Stimulated activated effector memory CD8-positive, alpha-beta T cell treated with anti-CD3 and anti-CD28 coated beads, Interleukin-12 subunit alpha, Interleukin-12 subunit beta, amount 100 ng/mL, for 72 hours (primary cell): ENCODE measurements at regions not wholly inside any gene's neighbourhood (a gene's known extent, or its start where the extent isn't known, plus 50 kb on each side); places are given as distances from the start of the nearest gene placed in this dataset.
"Not testable (repeated sequence)": the region's sequence is repeated elsewhere in the genome, so short reads cannot be mapped to it uniquely, and the experiment has no call there.

Source experiments
- ATAC-seq: fragments of 150-1000 bp; cut with Tn5 transposase; 2 replicates; pipeline ENCODE4 v1.10.0; 2021
- DNase-seq, 2 donors: peaks; one replicate each; pipeline ENCODE4 v3.0.0; 2021 to 2022; ENCODE audit warnings: low spot score in 2 of 2
- H3K27ac Mint-ChIP-seq: one replicate; pipeline ENCODE4 v1.8.0; 2022; ENCODE audit warnings: mild to moderate bottlenecking, mixed read lengths
- H3K36me3 Mint-ChIP-seq: one replicate; pipeline ENCODE4 v1.8.0; 2022; ENCODE audit warnings: mild to moderate bottlenecking, mixed read lengths
- H3K4me1 Mint-ChIP-seq: one replicate; pipeline ENCODE4 v1.8.0; 2022; ENCODE audit warnings: mixed read lengths
- H3K4me3 Mint-ChIP-seq: one replicate; pipeline ENCODE4 v1.8.0; 2022; ENCODE audit warnings: mild to moderate bottlenecking, mixed read lengths
- H3K9me3 Mint-ChIP-seq: one replicate; pipeline ENCODE4 v1.8.0; 2022; ENCODE audit warnings: mixed read lengths

DNA sequence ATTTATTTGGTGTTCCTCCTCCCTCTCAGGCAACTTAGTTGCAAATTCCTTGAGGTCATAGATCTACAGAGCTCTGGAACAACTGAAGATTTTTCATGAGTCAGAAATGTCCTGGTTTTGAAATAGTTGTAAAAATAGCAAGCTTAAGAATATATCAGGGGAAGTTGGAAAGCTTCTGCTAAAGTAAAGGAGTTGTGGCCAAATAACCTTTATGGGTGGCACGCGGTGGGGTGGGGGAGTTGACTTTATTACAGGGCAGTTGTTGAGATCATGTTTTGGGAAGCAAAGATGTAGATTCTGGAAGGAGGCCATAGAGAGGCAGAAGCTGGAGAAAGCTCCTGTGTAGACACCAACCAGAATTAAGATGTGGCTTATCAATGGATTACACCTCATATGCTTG, 326.0 kb upstream of the MTPN start:
- ATAC-seq (no peak), DNase-seq (no peak)
- Mint-ChIP-seq H3K36me3 (no peaks in the 10 kb centered on the region), H3K4me1 (no peaks in the 10 kb centered on the region), H3K9me3 (peaks cover 16% of the 10 kb centered on the region), H3K27ac (no peak overlapping the region), H3K4me3 (no peak overlapping the region)

DNA sequence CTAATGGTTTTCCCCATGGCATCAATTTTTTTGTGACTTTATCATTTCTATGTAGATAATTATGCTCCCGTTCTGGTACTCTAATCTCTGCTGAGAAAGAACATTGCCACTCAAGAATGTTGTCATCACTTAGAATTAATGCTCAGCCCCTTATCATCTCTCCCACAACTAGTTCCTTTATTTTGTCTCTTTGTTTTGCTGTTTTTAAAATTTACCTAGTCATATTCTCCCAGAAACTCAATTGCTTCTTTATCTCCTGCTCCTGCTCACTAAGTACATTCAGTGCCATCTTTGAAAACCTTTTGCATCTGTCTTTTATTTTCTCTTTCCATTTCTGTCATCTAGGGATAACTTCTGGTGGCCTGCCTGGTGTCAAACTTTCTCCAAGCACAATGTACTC, 324.9 kb upstream of the MTPN start:
- Mint-ChIP-seq H3K36me3 (no peaks in the 10 kb centered on the region), H3K4me3 (no peak overlapping the region), H3K4me1 (no peaks in the 10 kb centered on the region), H3K9me3 (peaks cover 14% of the 10 kb centered on the region), H3K27ac (no peak overlapping the region)
- DNase-seq = no peak
- no peak for ATAC-seq

DNA sequence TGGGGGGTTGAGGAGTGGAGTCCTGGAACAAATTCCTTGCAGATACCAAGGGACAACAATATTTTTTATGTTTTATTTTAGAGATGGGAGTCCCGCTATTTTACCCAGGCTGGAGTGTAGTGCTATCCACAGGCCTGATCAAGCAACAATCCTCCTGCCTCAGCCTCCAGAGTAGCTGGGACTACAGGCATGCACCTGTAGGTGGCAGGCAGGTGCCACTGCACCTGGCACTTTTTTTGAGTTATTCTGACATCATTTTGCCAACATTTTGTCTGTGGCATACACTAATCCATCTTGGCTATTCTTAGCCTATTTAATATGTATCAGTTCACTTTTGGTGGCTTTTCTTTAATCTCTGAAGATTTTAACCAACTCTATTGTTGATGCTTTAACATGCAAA, 317.8 kb upstream of the MTPN start:
- no peak overlapping the region for H3K4me3 Mint-ChIP-seq
- DNase-seq (no peak), ATAC-seq (no peak)
- no peaks in the 10 kb centered on the region for H3K4me1 Mint-ChIP-seq
- peaks cover 3% of the 10 kb centered on the region for H3K9me3 Mint-ChIP-seq
- H3K36me3 Mint-ChIP-seq = no peaks in the 10 kb centered on the region
- no peak overlapping the region for H3K27ac Mint-ChIP-seq

GRCh38 chr7:136293841-136294391, 316.8 kb upstream of the MTPN start:
- H3K4me3 Mint-ChIP-seq = no peak overlapping the region
- ATAC-seq (no peak), DNase-seq (no peak)
- no peaks in the 10 kb centered on the region for H3K36me3 Mint-ChIP-seq
- no peaks in the 10 kb centered on the region for H3K4me1 Mint-ChIP-seq
- no peak overlapping the region for H3K27ac Mint-ChIP-seq
- peaks cover 3% of the 10 kb centered on the region for H3K9me3 Mint-ChIP-seq

DNA sequence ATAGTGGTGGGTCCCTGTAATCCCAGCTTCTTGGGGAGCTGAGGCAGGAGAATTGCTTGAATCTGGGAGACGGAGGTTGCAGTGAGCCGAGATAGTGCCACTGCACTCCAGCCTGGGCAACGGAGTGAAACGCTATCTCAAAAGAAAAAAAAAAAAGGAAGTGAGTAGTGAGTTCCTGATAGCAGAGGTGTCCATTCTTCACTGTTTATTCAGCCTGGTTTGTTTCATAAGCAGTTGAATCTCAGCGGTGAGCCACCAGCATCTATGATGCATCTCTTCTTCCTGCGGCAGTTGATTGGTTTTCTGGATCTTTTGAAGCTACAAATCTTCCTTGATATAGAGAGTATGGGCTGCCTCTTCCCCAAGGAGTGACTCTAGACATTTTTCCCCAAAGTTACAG, 316.1 kb upstream of the MTPN start:
- peaks cover 3% of the 10 kb centered on the region for H3K9me3 Mint-ChIP-seq
- no peak for ATAC-seq
- no peak overlapping the region for H3K27ac Mint-ChIP-seq
- no peaks in the 10 kb centered on the region for H3K4me1 Mint-ChIP-seq
- no peak overlapping the region for H3K4me3 Mint-ChIP-seq
- H3K36me3 Mint-ChIP-seq = no peaks in the 10 kb centered on the region
- no peak for DNase-seq

DNA sequence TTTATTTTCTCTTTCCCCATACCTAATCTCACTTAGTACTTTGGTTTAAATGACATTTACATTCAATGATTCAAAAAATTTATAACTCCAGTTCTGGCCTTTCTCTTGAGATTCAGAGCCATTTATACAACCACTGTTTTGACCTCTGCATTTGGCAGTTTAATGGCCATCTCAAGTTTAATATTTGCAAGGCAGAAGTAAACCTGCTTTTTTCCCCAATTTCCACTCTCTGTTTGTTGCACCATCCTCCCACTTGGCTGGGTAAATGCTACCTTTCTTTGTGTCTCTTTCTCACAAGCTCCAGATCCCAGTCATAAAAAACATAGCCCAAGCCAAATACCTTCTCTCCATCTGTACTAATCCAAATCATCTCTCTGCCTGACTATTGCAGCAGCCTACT, 315.2 kb upstream of the MTPN start:
- DNase-seq (no peak), ATAC-seq (no peak)
- no peaks in the 10 kb centered on the region for H3K9me3 Mint-ChIP-seq
- H3K36me3 Mint-ChIP-seq = no peaks in the 10 kb centered on the region
- H3K4me1 Mint-ChIP-seq = no peaks in the 10 kb centered on the region
- H3K4me3 Mint-ChIP-seq = no peak overlapping the region
- no peak overlapping the region for H3K27ac Mint-ChIP-seq

- Mint-ChIP-seq H3K27ac (no peak overlapping the region), H3K36me3 (no peaks in the 10 kb centered on the region), H3K9me3 (no peaks in the 10 kb centered on the region), H3K4me1 (no peaks in the 10 kb centered on the region), H3K4me3 (no peak overlapping the region)
- DNase-seq (no peak), ATAC-seq (no peak)
Measured at GRCh38 chr7:136290351-136290750, 313.2 kb upstream of the MTPN start.

DNA sequence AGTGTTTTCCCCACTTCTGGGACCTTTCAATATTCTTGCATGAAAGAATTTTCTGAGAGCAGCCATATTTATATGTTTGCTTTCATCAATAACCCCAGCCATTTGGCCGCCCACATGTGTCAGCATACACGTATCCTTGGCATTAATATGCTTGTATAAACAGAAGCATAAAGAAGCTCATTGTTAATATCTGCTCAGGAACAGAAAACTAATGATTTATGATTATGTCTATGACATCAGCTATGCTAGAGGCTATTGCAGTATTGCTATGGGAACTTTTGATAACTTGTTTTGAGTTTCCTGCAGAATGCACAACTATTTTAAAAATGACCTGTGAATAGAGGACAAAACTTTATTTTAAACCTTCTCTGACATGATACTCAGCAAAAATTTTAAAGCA, 300.9 kb upstream of the MTPN start:
- Mint-ChIP-seq H3K27ac (no peak overlapping the region), H3K4me1 (no peaks in the 10 kb centered on the region), H3K9me3 (peaks cover 5% of the 10 kb centered on the region), H3K4me3 (no peak overlapping the region), H3K36me3 (no peaks in the 10 kb centered on the region)
- no peak for DNase-seq
- ATAC-seq = no peak

DNA sequence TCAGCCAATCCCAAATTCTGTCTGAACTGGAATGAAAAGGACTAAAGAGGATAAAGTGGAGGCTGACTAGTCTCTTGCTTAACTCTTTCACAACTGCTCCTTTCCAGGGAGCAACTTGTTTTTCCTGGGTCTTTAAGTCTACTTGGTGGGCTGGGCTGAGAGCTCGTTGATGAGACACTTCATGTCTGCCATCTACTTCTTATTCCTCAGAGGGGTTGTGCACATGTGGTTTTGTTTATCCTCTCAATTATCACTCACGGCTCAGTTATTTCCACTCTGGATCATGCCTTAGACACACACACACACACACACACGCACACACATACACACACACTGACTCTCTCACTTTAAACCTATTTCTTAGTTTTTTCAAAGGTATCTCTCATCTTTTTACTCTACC, 298.6 kb upstream of the MTPN start:
- Mint-ChIP-seq H3K4me3 (no peak overlapping the region), H3K4me1 (no peaks in the 10 kb centered on the region), H3K9me3 (peaks cover 5% of the 10 kb centered on the region), H3K36me3 (no peaks in the 10 kb centered on the region), H3K27ac (no peak overlapping the region)
- ATAC-seq (no peak), DNase-seq (no peak)

DNA sequence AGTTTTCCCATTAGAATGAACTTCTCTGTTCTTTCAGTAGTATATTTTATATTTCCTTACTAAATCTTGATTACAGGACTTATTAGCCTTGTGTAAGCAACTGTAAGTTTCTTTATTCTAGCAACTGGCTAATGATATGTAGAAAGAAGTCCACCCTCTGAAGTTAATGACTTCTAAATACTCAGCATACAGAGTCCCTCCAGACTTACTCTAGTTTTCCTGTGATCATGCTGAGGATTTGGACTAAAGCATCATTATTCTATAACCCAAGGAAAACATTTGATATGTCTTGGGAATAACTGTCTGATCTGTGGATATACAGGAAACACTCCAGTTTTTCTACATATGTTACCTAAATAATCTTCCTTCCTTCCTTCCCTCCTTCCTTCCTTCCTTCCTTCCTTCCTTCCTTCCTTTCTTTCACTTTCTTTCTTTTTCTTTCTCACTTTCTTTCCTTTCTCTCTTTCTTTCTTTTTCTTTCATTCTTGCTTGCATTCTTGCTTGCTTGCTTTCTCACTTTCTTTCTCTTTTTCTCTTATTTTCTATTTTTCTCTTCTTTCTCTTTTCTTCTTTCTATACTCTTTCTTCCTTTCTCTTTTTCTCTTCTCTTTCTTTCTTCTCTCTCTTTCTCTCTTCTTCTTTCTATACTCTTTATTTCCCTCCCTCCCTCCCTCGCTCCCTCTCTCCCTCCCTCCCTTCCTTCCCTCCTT, 297.6 kb upstream of the MTPN start:
- peaks cover 5% of the 10 kb centered on the region for H3K9me3 Mint-ChIP-seq
- H3K4me1 Mint-ChIP-seq = no peaks in the 10 kb centered on the region
- ATAC-seq = no peak

GRCh38 chr7:136272934-136273333, 295.8 kb upstream of the MTPN start:
- Mint-ChIP-seq H3K4me3 (no peak overlapping the region), H3K4me1 (no peaks in the 10 kb centered on the region), H3K27ac (no peak overlapping the region), H3K36me3 (no peaks in the 10 kb centered on the region), H3K9me3 (peaks cover 11% of the 10 kb centered on the region)
- DNase-seq (no peak), ATAC-seq (no peak)

More for the DNA sequence above, 297.6 kb upstream of the MTPN start:
- H3K27ac Mint-ChIP-seq = no peak overlapping the region
- no peaks in the 10 kb centered on the region for H3K36me3 Mint-ChIP-seq
- H3K4me3 Mint-ChIP-seq = no peak overlapping the region
- DNase-seq = no peak

DNA sequence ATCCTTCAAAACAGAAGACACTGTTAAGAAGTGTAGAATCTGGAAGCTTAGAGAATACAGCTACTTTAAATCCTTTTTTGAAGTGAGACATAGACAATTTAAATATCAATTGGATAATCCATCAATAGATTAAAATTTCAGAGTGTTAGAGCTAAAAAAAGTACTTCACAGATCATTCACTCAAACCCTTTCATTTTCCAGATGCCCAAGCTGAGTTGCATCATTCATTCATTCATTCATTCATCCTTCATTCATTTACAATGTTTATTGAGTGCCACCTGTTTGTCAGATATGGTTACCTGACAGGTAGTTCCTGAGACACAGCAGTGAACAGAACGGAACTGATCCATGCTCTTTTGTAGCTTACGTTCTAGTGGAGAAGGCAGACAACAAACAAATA, 290.7 kb upstream of the MTPN start:
- DNase-seq (no peak), ATAC-seq (no peak)
- no peaks in the 10 kb centered on the region for H3K36me3 Mint-ChIP-seq
- no peaks in the 10 kb centered on the region for H3K4me1 Mint-ChIP-seq
- no peak overlapping the region for H3K4me3 Mint-ChIP-seq
- H3K27ac Mint-ChIP-seq = no peak overlapping the region
- peaks cover 20% of the 10 kb centered on the region for H3K9me3 Mint-ChIP-seq

DNA sequence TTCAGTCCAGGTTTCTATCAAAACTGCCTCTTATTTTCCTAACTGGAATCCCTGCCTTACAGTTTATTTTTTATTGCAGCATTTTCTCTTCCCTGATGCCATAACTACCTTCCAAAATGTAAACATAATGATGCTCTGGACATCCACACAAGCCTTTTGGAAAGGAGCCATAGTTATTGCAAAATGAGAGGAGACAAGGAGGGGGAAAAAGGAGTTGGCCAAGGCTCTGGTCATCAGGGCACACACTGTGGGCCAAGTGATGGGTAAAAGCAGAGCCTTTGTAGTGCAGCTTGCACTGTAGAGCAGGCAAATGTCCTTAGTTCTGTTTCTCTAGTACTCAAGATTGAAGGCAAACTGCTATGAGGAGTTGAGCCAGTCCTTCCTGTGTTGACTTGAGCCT, 289.3 kb upstream of the MTPN start:
- H3K4me3 Mint-ChIP-seq = no peak overlapping the region
- peaks cover 29% of the 10 kb centered on the region for H3K9me3 Mint-ChIP-seq
- H3K36me3 Mint-ChIP-seq = no peaks in the 10 kb centered on the region
- DNase-seq (no peak), ATAC-seq (no peak)
- H3K4me1 Mint-ChIP-seq = no peaks in the 10 kb centered on the region
- no peak overlapping the region for H3K27ac Mint-ChIP-seq

DNA sequence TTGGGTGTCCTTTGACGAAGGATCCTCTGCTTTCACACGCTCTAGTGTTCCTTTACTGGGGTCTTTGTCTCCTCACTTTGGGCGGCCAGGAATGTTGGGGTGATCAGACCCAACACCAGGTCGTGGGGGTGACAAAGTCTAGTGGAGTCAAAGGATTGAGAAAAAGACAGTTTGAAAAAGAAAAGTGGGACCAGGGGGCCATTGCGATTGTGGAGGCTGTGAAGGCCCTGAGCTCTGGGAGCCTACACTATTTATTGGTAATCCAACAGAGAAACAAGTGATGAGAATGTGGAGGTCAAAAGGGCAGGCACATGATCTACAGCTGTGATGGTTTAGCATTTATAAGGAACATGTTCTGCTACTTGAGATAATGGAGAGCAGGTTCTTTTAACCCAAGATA, 287.1 kb upstream of the MTPN start:
- not testable (repeated sequence) for H3K36me3 Mint-ChIP-seq, H3K4me3 Mint-ChIP-seq, ATAC-seq, H3K4me1 Mint-ChIP-seq, H3K27ac Mint-ChIP-seq, DNase-seq
- H3K9me3 Mint-ChIP-seq = peaks cover 35% of the 10 kb centered on the region

- peaks cover 35% of the 10 kb centered on the region for H3K9me3 Mint-ChIP-seq
- H3K4me3 Mint-ChIP-seq, ATAC-seq: not testable (repeated sequence)
Measured at GRCh38 chr7:136263112-136263860, 286.1 kb upstream of the MTPN start.

DNA sequence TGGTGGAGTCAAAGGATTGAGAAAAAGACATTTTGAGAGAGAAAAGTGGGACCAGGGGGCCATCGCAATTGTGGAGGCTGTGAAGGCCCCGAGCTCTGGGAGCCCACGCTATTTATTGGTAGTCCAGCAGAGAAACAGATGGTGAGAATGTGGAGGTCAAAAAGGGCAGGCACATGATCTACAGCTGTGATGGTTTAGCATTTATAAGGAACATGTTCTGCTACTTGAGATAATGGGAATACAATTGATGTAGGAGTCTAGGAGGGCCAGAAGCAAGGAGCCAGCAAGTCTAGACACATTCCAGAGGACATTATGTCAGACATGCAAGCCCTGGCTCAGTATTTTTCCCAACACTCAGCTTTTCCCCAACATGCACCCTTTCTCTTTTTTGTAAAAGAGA, 283.4 kb upstream of the MTPN start:
- not testable (repeated sequence) for H3K4me1 Mint-ChIP-seq, H3K4me3 Mint-ChIP-seq, H3K27ac Mint-ChIP-seq, DNase-seq, ATAC-seq, H3K36me3 Mint-ChIP-seq
- H3K9me3 Mint-ChIP-seq = peaks cover 25% of the 10 kb centered on the region

More at GRCh38 chr7:136263112-136263860, 286.1 kb upstream of the MTPN start:
- H3K36me3 Mint-ChIP-seq, DNase-seq, H3K27ac Mint-ChIP-seq, H3K4me1 Mint-ChIP-seq: not testable (repeated sequence)
